HCT116 (cell line): ENCODE measurements at regions not wholly inside any gene's neighbourhood (a gene's known extent, or its start where the extent isn't known, plus 50 kb on each side); places are given as distances from the start of the nearest gene placed in this dataset.

ENCODE experiments used
- ATAC-seq: fragments of 200-7000 bp; cut with Tn5 transposase; 2 replicates; pipeline ENCODE4 v1.9.1; 2020; ENCODE audit warnings: mild to moderate bottlenecking, moderate library complexity
- BruUV-seq: library from RNA; stranded (reverse); fragments of 400-500 nt; replicated peaks from 2 replicates; lab custom pipeline; 2021; lab: Mats Ljungman, UMichigan
- CTCF ChIA-PET: fragments of 300-600 bp; sonication (Branson Sonifier 250); formaldehyde crosslinking; loops from one replicate; lab custom pipeline; 2021; ENCODE audit warnings: antibody characterized with exemption; lab: Charles Lee
- POLR2A ChIA-PET: fragments of 300-600, 350-600 bp; sonication (Branson Sonifier 250); formaldehyde crosslinking; loops from one replicate; lab custom pipeline; 2021; ENCODE audit warnings: antibody characterized with exemption; lab: Charles Lee
- RAD21 ChIA-PET, 2 experiments: fragments of 300-600 bp; sonication (Branson Sonifier 250); formaldehyde crosslinking; loops; one replicate each; lab custom pipeline; 2023; ENCODE audit warnings: low total read pairs in 2 of 2; ENCODE audit not compliant: uncharacterized antibody in 2 of 2, unreplicated experiment in 2 of 2, low non-redundant PET in 1 of 2; lab: Charles Lee
- DNase-seq: peaks from one replicate; pipeline ENCODE4 v3.0.0-alpha.2; 2010; ENCODE audit warnings: low read depth, low spot score
- H2AFZ ChIP-seq: fragments of 200-600 bp; shearing (Covaris generic), sonication (generic); 2 replicates; pipeline ENCODE4 v1.6.1; 2017; ENCODE audit warnings: low read depth, mixed run types, mixed read lengths, antibody characterized with exemption, low read length; ENCODE audit not compliant: poor library complexity, severe bottlenecking
- H3K27ac ChIP-seq: 2 replicates; pipeline ENCODE4 v1.5.1; 2012; ENCODE audit warnings: low read depth, low read length
- H3K27me3 ChIP-seq: fragments of 200-600 bp; sonication (generic); 2 replicates; pipeline ENCODE4 v1.6.1; 2016; ENCODE audit warnings: mixed run types, low read length, mixed read lengths; ENCODE audit not compliant: insufficient read depth
- H3K36me3 ChIP-seq, 2 experiments: fragments of 200-500 bp in 1 of 2; fragments of 200-600 bp in 1 of 2; sonication (Bioruptor generic) in 1 of 2; sonication (generic) in 1 of 2; 2 replicates each; pipeline versions ENCODE4 v1.5.1 to v1.6.1; 2014 to 2016; ENCODE audit warnings: low read length in 2 of 2, inconsistent platforms in 1 of 2, mixed read lengths in 1 of 2, mixed run types in 1 of 2; ENCODE audit not compliant: insufficient read depth in 2 of 2, control insufficient read depth in 1 of 2
- H3K4me1 ChIP-seq, 2 experiments: fragments of 200-600 bp in 1 of 2; sonication (generic) in 1 of 2; 2 replicates each; pipeline versions ENCODE4 v1.5.1 to v1.6.1; 2012 to 2017; ENCODE audit warnings: low read length in 2 of 2, inconsistent platforms in 1 of 2, mild to moderate bottlenecking in 1 of 2, mixed read lengths in 1 of 2, mixed run types in 1 of 2, moderate library complexity in 1 of 2; ENCODE audit not compliant: insufficient read depth in 2 of 2, control insufficient read depth in 1 of 2
- H3K4me2 ChIP-seq: fragments of 200-600 bp; sonication (generic); 2 replicates; pipeline ENCODE4 v1.6.1; 2017; ENCODE audit warnings: mixed run types, low read length, mixed read lengths
- H3K4me3 ChIP-seq, 2 experiments: fragments of 200-600 bp in 1 of 2; sonication (generic) in 1 of 2; replicated peaks in 1 of 2; 2 replicates each; pipeline ENCODE4 v1.5.1; 2011 to 2016; ENCODE audit warnings: low read length in 2 of 2, control low read depth in 1 of 2, low read depth in 1 of 2, mild to moderate bottlenecking in 1 of 2, mixed read lengths in 1 of 2, mixed run types in 1 of 2
- H3K79me2 ChIP-seq: fragments of 200-600 bp; sonication (generic); 2 replicates; pipeline ENCODE4 v1.6.1; 2017; ENCODE audit warnings: mild to moderate bottlenecking, mixed run types, low read length, moderate library complexity, mixed read lengths; ENCODE audit not compliant: insufficient read depth
- H3K9ac ChIP-seq: fragments of 200-600 bp; sonication (generic); 2 replicates; pipeline ENCODE4 v1.6.1; 2016; ENCODE audit warnings: low read length, mixed read lengths
- H3K9me2 ChIP-seq: fragments of 200-600 bp; sonication (generic), shearing (Covaris generic); 2 replicates; pipeline ENCODE4 v1.6.1; 2017; ENCODE audit warnings: mixed run types, mild to moderate bottlenecking, moderate library complexity; ENCODE audit not compliant: insufficient read depth
- H3K9me3 ChIP-seq, 2 experiments: fragments of 200-500 bp in 1 of 2; fragments of 200-600 bp in 1 of 2; sonication (Bioruptor generic) in 1 of 2; sonication (generic) in 1 of 2; 2 replicates each; pipeline ENCODE4 v1.6.1; 2014 to 2017; ENCODE audit warnings: low read length in 2 of 2, mixed read lengths in 2 of 2, inconsistent platforms in 1 of 2, low read depth in 1 of 2, mild to moderate bottlenecking in 1 of 2, mixed run types in 1 of 2, moderate library complexity in 1 of 2; ENCODE audit not compliant: control insufficient read depth in 1 of 2, insufficient read depth in 1 of 2
- H4K20me1 ChIP-seq: fragments of 200-600 bp; sonication (generic), shearing (Covaris generic); 2 replicates; pipeline ENCODE4 v1.6.1; 2017; ENCODE audit warnings: mixed run types, mild to moderate bottlenecking, moderate library complexity; ENCODE audit not compliant: insufficient read depth
- ATF3 ChIP-seq: IDR thresholded peaks from 2 replicates; pipeline ENCODE4 v1.6.1; 2012
- CEBPB ChIP-seq: IDR thresholded peaks from 2 replicates; pipeline ENCODE4 v1.6.1; 2012; ENCODE audit warnings: low read depth
- CTCF ChIP-seq, 3 experiments: fragments of 200-600 bp in 1 of 3; sonication (generic) in 1 of 3; IDR thresholded peaks in 2 of 3; conservative IDR thresholded peaks in 1 of 3; 2 replicates each; pipeline ENCODE4 v1.5.1; 2012 to 2017; ENCODE audit warnings: low read depth in 2 of 3, low read length in 2 of 3, antibody characterized with exemption in 1 of 3, borderline replicate concordance in 1 of 3, control low read depth in 1 of 3, mild to moderate bottlenecking in 1 of 3, mixed read lengths in 1 of 3, mixed run types in 1 of 3, moderate library complexity in 1 of 3; ENCODE audit not compliant: insufficient read depth in 1 of 3
- EGR1 ChIP-seq: IDR thresholded peaks from 2 replicates; pipeline ENCODE4 v1.6.1; 2012; ENCODE audit warnings: low read depth
- ELF1 ChIP-seq: IDR thresholded peaks from 2 replicates; pipeline ENCODE4 v1.6.1; 2012; ENCODE audit warnings: low read depth, borderline replicate concordance
- EZH2 ChIP-seq: fragments of 200-600 bp; sonication (generic); IDR thresholded peaks from 2 replicates; pipeline ENCODE4 v1.6.1; 2017; ENCODE audit warnings: antibody characterized with exemption, mixed run types
- FOSL1 ChIP-seq: IDR thresholded peaks from 2 replicates; pipeline ENCODE4 v1.6.1; 2012; ENCODE audit warnings: low read depth
- POLR2A ChIP-seq: IDR thresholded peaks from 2 replicates; pipeline ENCODE4 v1.7.0; 2011; ENCODE audit warnings: borderline replicate concordance; ENCODE audit not compliant: insufficient read depth, insufficient read length; ENCODE audit errors: extremely low read depth
- POLR2AphosphoS5 ChIP-seq: IDR thresholded peaks from 2 replicates; pipeline ENCODE4 v1.6.1; 2011; ENCODE audit warnings: mild to moderate bottlenecking, low read depth, low read length, moderate library complexity
- RAD21 ChIP-seq: IDR thresholded peaks from 2 replicates; pipeline ENCODE4 v1.6.1; 2012; ENCODE audit warnings: low read depth, mild to moderate bottlenecking
- SIN3A ChIP-seq: IDR thresholded peaks from 2 replicates; pipeline ENCODE4 v1.6.1; 2012; ENCODE audit warnings: low read depth
- SP1 ChIP-seq: IDR thresholded peaks from 2 replicates; pipeline ENCODE4 v1.6.1; 2012; ENCODE audit warnings: low read depth
- SRF ChIP-seq: IDR thresholded peaks from 2 replicates; pipeline ENCODE4 v1.6.1; 2012; ENCODE audit warnings: low read depth
- TCF7L2 ChIP-seq: IDR thresholded peaks from 2 replicates; pipeline ENCODE4 v1.7.0; 2011; ENCODE audit warnings: borderline replicate concordance, inconsistent platforms; ENCODE audit not compliant: insufficient read depth, insufficient read length; ENCODE audit errors: extremely low read depth
- YY1 ChIP-seq: IDR thresholded peaks from 2 replicates; pipeline ENCODE4 v1.6.1; 2011; ENCODE audit warnings: low read length, low read depth, moderate library complexity, mild to moderate bottlenecking; ENCODE audit not compliant: insufficient replicate concordance; ENCODE audit errors: extremely low read depth
- ZBTB33 ChIP-seq: IDR thresholded peaks from 2 replicates; pipeline ENCODE4 v1.6.1; 2011; ENCODE audit warnings: mild to moderate bottlenecking, low read length, moderate library complexity; ENCODE audit not compliant: insufficient replicate concordance; ENCODE audit errors: extremely low read depth
- ZFX ChIP-seq: fragments of 450-650 bp; IDR thresholded peaks from 2 replicates; pipeline ENCODE4 v1.6.1; 2017
- ZNF274 ChIP-seq: fragments of 200-500 bp; sonication (Bioruptor generic); IDR thresholded peaks from 2 replicates; pipeline ENCODE4 v1.6.1; 2014; ENCODE audit warnings: mild to moderate bottlenecking, low read depth, low read length, inconsistent platforms
- intact Hi-C: fragments of 100-400 bp; cut with micrococcal nuclease; formaldehyde crosslinking; loops from 2 replicates; pipeline ENCODE4 v1.10.0; 2022

GRCh38 chr6:25008707-25009392, 73.1 kb upstream of the RIPOR2 start:
- peaks cover 7 to 12% of the 10 kb centered on the region in 2 experiments; a peak in 3 of 4 replicates for H3K4me1 ChIP-seq
- no peaks in the 10 kb centered on the region for H3K79me2 ChIP-seq
- no peak for ATAC-seq
- DNase-seq = no peak
- intact Hi-C loops = no loop called here
- H3K9me2 ChIP-seq = no peaks in the 10 kb centered on the region
- no peak overlapping the region for H3K4me3 ChIP-seq
- no peak overlapping the region for H3K4me2 ChIP-seq
- POLR2A ChIA-PET = no interaction called here
- H4K20me1 ChIP-seq = no peaks in the 10 kb centered on the region
- no peaks in the 10 kb centered on the region for H3K9me3 ChIP-seq
- CTCF ChIA-PET = interaction anchor here (1.0 kb wide), 1 partner anchor 9 kb away, joined by 5 read pairs; no protein-coding TSS in a partner anchor
- TF ChIP-seq POLR2A (no peak), ATF3 (no peak), ELF1 (no peak), ZBTB33 (no peak), ZNF274 (no peak), SRF (no peak), RAD21 (no peak), CTCF (IDR thresholded peaks at IDR 0.05 in 2 of 3, conservative IDR thresholded peaks at IDR 0.05 in 1 of 3; ENCODE audit: borderline replicate concordance in 1 of 3, insufficient read depth in 1 of 3, low read depth in 2 of 3, low read length in 2 of 3) (no peak), TCF7L2 (no peak), SP1 (no peak), EGR1 (no peak), ZFX (no peak), EZH2 (no peak), SIN3A (no peak), CEBPB (no peak), YY1 (no peak), FOSL1 (no peak), POLR2AphosphoS5 (no peak)
- BruUV-seq = no TSS peak
- H3K27ac ChIP-seq = no peak overlapping the region
- RAD21 ChIA-PET = no interaction called here
- no peak overlapping the region for H2AFZ ChIP-seq
- H3K9ac ChIP-seq = no peak overlapping the region
- H3K27me3 ChIP-seq = no peaks in the 10 kb centered on the region
- H3K36me3 ChIP-seq = no peaks in the 10 kb centered on the region
